Testis (tissue), 2 donors: ENCODE measurements at regions not wholly inside any gene's neighbourhood (a gene's known extent, or its start where the extent isn't known, plus 50 kb on each side); places are given as distances from the start of the nearest gene placed in this dataset.

ENCODE experiments used
- POLR2A ChIP-seq: fragments of 450-650 bp; IDR thresholded peaks from one replicate; pipeline ENCODE4 v1.6.1; 2017; ENCODE audit warnings: antibody characterized with exemption, mild to moderate bottlenecking, moderate library complexity
- TF ChIP-seq, protein P1 (sequence below), 3 experiments: fragments of 450-650 bp in 2 of 3; fragments of 200-600 bp in 1 of 3; sonication (generic) in 1 of 3; IDR thresholded peaks; one replicate each; pipeline ENCODE4 v1.5.1; 2016 to 2019; ENCODE audit warnings: antibody characterized with exemption in 3 of 3, mild to moderate bottlenecking in 2 of 3, moderate library complexity in 1 of 3

DNA sequence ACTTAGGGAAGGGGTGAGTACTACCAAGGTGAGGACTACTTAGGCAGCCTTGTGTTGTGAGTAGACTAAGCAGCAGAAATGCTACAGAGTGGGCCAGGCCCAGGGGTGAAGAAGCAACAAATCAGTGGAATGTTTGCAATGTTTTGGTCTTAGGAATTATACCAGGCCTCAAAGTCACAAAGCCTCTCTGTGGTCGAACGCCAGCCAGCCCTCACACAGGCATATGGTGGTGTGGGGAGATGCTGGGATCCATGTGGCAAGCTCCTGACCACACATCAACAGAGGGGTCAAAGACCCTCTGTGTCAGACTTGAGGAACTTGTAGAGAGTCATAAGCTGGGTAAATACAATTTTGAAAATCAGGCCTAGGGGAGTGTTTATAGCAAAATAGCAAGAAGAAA is 153.8 kb upstream of the KLF3 start:
- TF ChIP-seq, protein P1, sequence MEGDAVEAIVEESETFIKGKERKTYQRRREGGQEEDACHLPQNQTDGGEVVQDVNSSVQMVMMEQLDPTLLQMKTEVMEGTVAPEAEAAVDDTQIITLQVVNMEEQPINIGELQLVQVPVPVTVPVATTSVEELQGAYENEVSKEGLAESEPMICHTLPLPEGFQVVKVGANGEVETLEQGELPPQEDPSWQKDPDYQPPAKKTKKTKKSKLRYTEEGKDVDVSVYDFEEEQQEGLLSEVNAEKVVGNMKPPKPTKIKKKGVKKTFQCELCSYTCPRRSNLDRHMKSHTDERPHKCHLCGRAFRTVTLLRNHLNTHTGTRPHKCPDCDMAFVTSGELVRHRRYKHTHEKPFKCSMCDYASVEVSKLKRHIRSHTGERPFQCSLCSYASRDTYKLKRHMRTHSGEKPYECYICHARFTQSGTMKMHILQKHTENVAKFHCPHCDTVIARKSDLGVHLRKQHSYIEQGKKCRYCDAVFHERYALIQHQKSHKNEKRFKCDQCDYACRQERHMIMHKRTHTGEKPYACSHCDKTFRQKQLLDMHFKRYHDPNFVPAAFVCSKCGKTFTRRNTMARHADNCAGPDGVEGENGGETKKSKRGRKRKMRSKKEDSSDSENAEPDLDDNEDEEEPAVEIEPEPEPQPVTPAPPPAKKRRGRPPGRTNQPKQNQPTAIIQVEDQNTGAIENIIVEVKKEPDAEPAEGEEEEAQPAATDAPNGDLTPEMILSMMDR (IDR thresholded peaks at IDR 0.05): no peak
- TF ChIP-seq POLR2A: no peak
